Gastrocnemius medialis (tissue), 4 donors: ENCODE measurements at regions not wholly inside any gene's neighbourhood (a gene's known extent, or its start where the extent isn't known, plus 50 kb on each side); places are given as distances from the start of the nearest gene placed in this dataset.

Experiments used
- POLR2A ChIP-seq, 2 donors: fragments of 450-650 bp; IDR thresholded peaks; one replicate each; pipeline ENCODE4 v1.6.1; 2017; ENCODE audit warnings: antibody characterized with exemption in 2 of 2, mild to moderate bottlenecking in 2 of 2, moderate library complexity in 2 of 2
- TF ChIP-seq, protein P1 (sequence below), 5 experiments: fragments of 450-650 bp in 3 of 5; fragments of 200-600 bp in 2 of 5; sonication (generic) in 2 of 5; IDR thresholded peaks in 4 of 5; conservative IDR thresholded peaks in 1 of 5; 1 replicate in 4 of 5; 2 replicates in 1 of 5; pipeline ENCODE4 v1.5.1; 2016 to 2019; ENCODE audit warnings: antibody characterized with exemption in 5 of 5, mild to moderate bottlenecking in 3 of 5, moderate library complexity in 3 of 5

DNA sequence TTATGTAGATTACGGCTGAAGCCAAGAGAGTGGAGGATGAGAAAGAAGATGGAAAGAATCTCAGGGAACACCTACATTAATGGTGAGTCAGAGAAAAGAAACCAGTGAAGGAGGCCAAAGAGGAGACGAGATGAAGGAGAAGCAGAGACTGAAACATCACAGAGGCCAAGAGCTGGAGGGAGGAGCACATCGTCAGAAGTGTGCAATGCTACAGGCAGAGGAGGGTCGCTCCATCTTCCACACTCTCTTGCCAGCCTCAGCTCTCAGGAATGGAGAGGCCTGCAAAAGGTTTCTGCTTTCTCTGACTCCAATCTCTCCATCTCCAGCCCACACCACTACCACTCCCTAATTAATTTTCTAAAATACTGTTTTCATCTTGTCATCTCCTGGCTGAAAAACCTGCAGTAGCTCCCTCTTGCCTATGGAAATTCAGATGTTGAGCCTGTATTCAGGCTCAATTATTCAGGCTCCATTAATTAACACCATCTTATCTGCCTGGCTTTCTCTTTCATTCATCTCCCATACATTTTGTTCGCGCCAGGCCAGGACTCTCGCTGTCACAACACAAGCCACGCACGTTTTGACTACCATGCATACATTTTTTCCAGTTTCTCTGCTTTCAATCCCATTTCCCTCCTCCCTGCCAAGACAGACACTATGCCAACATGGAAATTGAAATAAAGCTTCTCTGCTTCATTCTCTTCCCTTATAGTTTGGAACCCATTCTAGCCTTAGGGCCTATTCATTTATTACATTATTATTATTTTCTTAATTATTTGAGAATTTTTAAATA lies 165.8 kb downstream of the INHBA start:
- TF ChIP-seq, protein P1, sequence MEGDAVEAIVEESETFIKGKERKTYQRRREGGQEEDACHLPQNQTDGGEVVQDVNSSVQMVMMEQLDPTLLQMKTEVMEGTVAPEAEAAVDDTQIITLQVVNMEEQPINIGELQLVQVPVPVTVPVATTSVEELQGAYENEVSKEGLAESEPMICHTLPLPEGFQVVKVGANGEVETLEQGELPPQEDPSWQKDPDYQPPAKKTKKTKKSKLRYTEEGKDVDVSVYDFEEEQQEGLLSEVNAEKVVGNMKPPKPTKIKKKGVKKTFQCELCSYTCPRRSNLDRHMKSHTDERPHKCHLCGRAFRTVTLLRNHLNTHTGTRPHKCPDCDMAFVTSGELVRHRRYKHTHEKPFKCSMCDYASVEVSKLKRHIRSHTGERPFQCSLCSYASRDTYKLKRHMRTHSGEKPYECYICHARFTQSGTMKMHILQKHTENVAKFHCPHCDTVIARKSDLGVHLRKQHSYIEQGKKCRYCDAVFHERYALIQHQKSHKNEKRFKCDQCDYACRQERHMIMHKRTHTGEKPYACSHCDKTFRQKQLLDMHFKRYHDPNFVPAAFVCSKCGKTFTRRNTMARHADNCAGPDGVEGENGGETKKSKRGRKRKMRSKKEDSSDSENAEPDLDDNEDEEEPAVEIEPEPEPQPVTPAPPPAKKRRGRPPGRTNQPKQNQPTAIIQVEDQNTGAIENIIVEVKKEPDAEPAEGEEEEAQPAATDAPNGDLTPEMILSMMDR (IDR thresholded peaks at IDR 0.05 in 4 of 5, conservative IDR thresholded peaks at IDR 0.05 in 1 of 5): no peak
- TF ChIP-seq POLR2A (IDR thresholded peaks at IDR 0.05): no peak
